ENCODE measurements at regions not wholly inside any gene's neighbourhood (a gene's known extent, or its start where the extent isn't known, plus 50 kb on each side); places are given as distances from the start of the nearest gene placed in this dataset.

GRCh38 chr2:51959696-51960095, 927.8 kb upstream of the NRXN1 start:
- H3K27me3 ChIP-seq = no peaks in the 10 kb centered on the region
- H3K4me3 ChIP-seq = no peak overlapping the region
- TF ChIP-seq, protein P1, sequence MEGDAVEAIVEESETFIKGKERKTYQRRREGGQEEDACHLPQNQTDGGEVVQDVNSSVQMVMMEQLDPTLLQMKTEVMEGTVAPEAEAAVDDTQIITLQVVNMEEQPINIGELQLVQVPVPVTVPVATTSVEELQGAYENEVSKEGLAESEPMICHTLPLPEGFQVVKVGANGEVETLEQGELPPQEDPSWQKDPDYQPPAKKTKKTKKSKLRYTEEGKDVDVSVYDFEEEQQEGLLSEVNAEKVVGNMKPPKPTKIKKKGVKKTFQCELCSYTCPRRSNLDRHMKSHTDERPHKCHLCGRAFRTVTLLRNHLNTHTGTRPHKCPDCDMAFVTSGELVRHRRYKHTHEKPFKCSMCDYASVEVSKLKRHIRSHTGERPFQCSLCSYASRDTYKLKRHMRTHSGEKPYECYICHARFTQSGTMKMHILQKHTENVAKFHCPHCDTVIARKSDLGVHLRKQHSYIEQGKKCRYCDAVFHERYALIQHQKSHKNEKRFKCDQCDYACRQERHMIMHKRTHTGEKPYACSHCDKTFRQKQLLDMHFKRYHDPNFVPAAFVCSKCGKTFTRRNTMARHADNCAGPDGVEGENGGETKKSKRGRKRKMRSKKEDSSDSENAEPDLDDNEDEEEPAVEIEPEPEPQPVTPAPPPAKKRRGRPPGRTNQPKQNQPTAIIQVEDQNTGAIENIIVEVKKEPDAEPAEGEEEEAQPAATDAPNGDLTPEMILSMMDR (IDR thresholded peaks at IDR 0.05) = no peak
- TF ChIP-seq POLR2A (IDR thresholded peaks at IDR 0.05) = no peak
- no peaks in the 10 kb centered on the region for H3K9me3 ChIP-seq
- H3K4me1 ChIP-seq = no peaks in the 10 kb centered on the region
- no peaks in the 10 kb centered on the region for H3K36me3 ChIP-seq
- no peak for DNase-seq
- H3K27ac ChIP-seq = no peak overlapping the region

- Histone ChIP-seq H3K4me3 (no peak overlapping the region), H3K4me1 (no peaks in the 10 kb centered on the region), H3K27me3 (no peaks in the 10 kb centered on the region), H3K36me3 (no peaks in the 10 kb centered on the region), H3K27ac (no peak overlapping the region), H3K9me3 (peaks cover 0 to 9% (median 0%) of the 10 kb centered on the region in 4 donors)
- DNase-seq = no peak
- TF ChIP-seq, protein P1 (IDR thresholded peaks at IDR 0.05) = no peak
- TF ChIP-seq POLR2A (IDR thresholded peaks at IDR 0.05) = no peak
These were observed 922.0 kb upstream of the NRXN1 start for GRCh38 chr2:51953931-51954330.

DNA sequence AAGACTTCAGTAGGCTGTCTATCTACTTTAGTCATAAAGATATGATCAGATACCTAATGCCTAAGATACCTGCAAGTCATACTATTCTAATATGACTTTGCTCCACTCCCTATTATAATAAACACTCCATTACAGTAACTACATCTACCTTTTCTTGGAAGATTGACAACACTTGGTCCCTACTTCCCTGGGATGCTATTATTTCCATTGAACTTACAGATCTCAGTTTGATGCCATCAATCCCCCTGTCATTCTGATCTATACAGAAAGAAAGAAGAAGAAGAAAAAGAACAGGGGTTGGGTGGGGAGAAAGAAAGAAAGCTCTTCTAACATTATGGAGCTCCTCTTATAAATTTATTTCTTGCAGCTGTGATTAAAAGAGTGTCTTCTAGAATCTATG, 889.1 kb upstream of the NRXN1 start:
- no peak overlapping the region for H3K27ac ChIP-seq
- no peaks in the 10 kb centered on the region for H3K27me3 ChIP-seq
- no peak overlapping the region for H3K4me3 ChIP-seq
- no peaks in the 10 kb centered on the region for H3K9me3 ChIP-seq
- no peak for DNase-seq
- no peaks in the 10 kb centered on the region for H3K36me3 ChIP-seq
- TF ChIP-seq, protein P1 (IDR thresholded peaks at IDR 0.05) = no peak
- TF ChIP-seq POLR2A (IDR thresholded peaks at IDR 0.05) = no peak
- no peaks in the 10 kb centered on the region for H3K4me1 ChIP-seq

DNA sequence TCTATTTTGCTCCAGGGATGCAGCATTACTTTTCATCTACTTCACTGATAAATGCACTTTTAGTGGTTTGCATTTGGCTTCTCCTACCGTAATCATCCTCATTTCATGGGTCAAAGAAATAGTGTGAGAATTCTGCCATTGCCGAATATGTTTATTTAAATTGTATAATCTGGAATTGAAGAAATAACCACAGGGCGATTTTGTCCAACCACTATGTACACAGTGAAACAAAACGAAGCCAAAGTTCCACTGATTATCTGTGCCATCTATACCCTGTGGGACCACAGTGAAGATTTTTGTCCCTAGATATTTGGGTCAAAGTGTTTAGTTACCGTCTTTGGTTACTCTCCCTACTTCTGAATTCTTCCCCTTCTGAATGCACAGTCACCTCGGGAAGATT, 888.6 kb upstream of the NRXN1 start:
- no peak overlapping the region for H3K27ac ChIP-seq
- TF ChIP-seq, protein P1 (IDR thresholded peaks at IDR 0.05) = no peak
- TF ChIP-seq POLR2A (IDR thresholded peaks at IDR 0.05) = no peak
- no peaks in the 10 kb centered on the region for H3K27me3 ChIP-seq
- DNase-seq = no peak
- H3K4me3 ChIP-seq = no peak overlapping the region
- H3K4me1 ChIP-seq = no peaks in the 10 kb centered on the region
- no peaks in the 10 kb centered on the region for H3K9me3 ChIP-seq
- no peaks in the 10 kb centered on the region for H3K36me3 ChIP-seq

- Histone ChIP-seq H3K36me3 (no peaks in the 10 kb centered on the region), H3K9me3 (no peaks in the 10 kb centered on the region), H3K4me3 (no peak overlapping the region), H3K27ac (no peak overlapping the region), H3K4me1 (no peaks in the 10 kb centered on the region), H3K27me3 (no peaks in the 10 kb centered on the region)
- DNase-seq = no peak
- TF ChIP-seq, protein P1 (IDR thresholded peaks at IDR 0.05) = no peak
- TF ChIP-seq POLR2A (IDR thresholded peaks at IDR 0.05) = no peak
These were observed 887.5 kb upstream of the NRXN1 start for GRCh38 chr2:51919395-51919794.

DNA sequence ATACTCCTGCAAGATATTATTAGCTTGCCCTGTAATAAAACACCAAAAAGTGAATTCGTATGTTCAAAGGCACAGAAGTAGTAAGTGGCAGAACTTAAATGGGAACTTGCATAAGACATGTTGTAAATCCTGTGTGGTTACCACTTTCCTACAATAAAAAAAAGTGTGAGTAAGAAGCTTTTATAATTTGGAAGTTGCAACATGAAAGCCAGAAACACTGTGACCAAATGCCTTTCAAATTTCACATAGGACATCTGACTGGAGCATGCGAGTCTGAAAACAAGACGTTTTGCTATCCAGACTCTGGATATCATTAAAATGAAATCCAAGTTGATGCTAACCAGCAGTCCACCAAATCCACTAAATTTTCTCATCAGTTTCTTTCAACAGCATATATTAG, 886.2 kb upstream of the NRXN1 start:
- no peak for TF ChIP-seq POLR2A (IDR thresholded peaks at IDR 0.05)
- TF ChIP-seq, protein P1 (IDR thresholded peaks at IDR 0.05) = no peak
- H3K27ac ChIP-seq = no peak overlapping the region
- H3K4me1 ChIP-seq = no peaks in the 10 kb centered on the region
- no peaks in the 10 kb centered on the region for H3K36me3 ChIP-seq
- H3K9me3 ChIP-seq = peaks cover 0 to 2% (median 0%) of the 10 kb centered on the region in 4 donors
- H3K4me3 ChIP-seq = no peak overlapping the region
- DNase-seq = no peak
- no peaks in the 10 kb centered on the region for H3K27me3 ChIP-seq

Measured in Peyer's patch (tissue), 4 donors.